ENCODE measurements at regions not wholly inside any gene's neighbourhood (a gene's known extent, or its start where the extent isn't known, plus 50 kb on each side); places are given as distances from the start of the nearest gene placed in this dataset.

DNA sequence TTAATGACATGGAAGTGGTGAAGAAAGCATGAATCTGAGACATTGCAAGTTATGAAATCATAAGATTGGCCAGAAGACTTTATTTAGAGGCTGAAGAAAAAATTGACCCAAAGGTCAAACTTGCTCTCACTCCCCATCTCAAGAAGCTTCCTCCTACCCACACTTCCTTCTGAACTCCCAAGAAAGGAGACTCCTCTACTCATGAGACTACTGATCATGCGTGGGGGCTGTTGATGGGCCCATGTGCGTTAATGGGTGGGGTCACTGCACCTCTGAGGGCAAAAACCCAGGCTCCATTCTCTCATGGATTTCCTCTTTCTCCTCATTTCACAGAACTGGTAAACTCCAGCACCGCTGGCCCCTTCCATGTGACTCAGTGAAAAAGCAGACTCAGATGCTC lies 470.6 kb upstream of the ARID1B start:
- TF ChIP-seq POLR2A (IDR thresholded peaks at IDR 0.05), result no peak
- TF ChIP-seq, protein P1, sequence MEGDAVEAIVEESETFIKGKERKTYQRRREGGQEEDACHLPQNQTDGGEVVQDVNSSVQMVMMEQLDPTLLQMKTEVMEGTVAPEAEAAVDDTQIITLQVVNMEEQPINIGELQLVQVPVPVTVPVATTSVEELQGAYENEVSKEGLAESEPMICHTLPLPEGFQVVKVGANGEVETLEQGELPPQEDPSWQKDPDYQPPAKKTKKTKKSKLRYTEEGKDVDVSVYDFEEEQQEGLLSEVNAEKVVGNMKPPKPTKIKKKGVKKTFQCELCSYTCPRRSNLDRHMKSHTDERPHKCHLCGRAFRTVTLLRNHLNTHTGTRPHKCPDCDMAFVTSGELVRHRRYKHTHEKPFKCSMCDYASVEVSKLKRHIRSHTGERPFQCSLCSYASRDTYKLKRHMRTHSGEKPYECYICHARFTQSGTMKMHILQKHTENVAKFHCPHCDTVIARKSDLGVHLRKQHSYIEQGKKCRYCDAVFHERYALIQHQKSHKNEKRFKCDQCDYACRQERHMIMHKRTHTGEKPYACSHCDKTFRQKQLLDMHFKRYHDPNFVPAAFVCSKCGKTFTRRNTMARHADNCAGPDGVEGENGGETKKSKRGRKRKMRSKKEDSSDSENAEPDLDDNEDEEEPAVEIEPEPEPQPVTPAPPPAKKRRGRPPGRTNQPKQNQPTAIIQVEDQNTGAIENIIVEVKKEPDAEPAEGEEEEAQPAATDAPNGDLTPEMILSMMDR (IDR thresholded peaks at IDR 0.05), result no peak

Measured in suprapubic skin (tissue), 3 donors.